HuH-7.5 (cell line): ENCODE measurements at regions not wholly inside any gene's neighbourhood (a gene's known extent, or its start where the extent isn't known, plus 50 kb on each side); places are given as distances from the start of the nearest gene placed in this dataset.

ENCODE experiments used
- DNase-seq: peaks from one replicate; pipeline ENCODE4 v3.0.0; 2011; ENCODE audit warnings: low spot score

GRCh38 chr13:22128441-22129408 is 457.9 kb downstream of the FGF9 start:
- no peak for DNase-seq

- DNase-seq: no peak
Observed at GRCh38 chr13:22130254-22130653, 459.4 kb downstream of the FGF9 start.

- DNase-seq: no peak
Observed at GRCh38 chr13:22134261-22134660, 463.4 kb downstream of the FGF9 start.

- no peak for DNase-seq
Observed at GRCh38 chr13:22135446-22135845, 464.6 kb downstream of the FGF9 start.

GRCh38 chr13:22137361-22138050 is 466.6 kb downstream of the FGF9 start:
- no peak for DNase-seq

- no peak for DNase-seq
Observed at GRCh38 chr13:22138947-22139346, 468.1 kb downstream of the FGF9 start.

- DNase-seq: no peak
Observed at GRCh38 chr13:22141716-22142115, 470.8 kb downstream of the FGF9 start.

- DNase-seq: no peak
Observed at GRCh38 chr13:22143671-22144070, 472.8 kb downstream of the FGF9 start.

GRCh38 chr13:22144806-22145205 is 473.9 kb downstream of the FGF9 start:
- no peak for DNase-seq

- no peak for DNase-seq
Observed at GRCh38 chr13:22148187-22148586, 477.3 kb downstream of the FGF9 start.

GRCh38 chr13:22152751-22153150 is 481.9 kb downstream of the FGF9 start:
- DNase-seq: no peak

- DNase-seq: no peak
Observed at GRCh38 chr13:22154041-22154440, 483.2 kb downstream of the FGF9 start.

- DNase-seq: no peak
Observed at GRCh38 chr13:22161871-22162270, 491.0 kb downstream of the FGF9 start.

- DNase-seq: no peak
Observed at GRCh38 chr13:22162889-22163288, 492.0 kb downstream of the FGF9 start.

- no peak for DNase-seq
Observed at GRCh38 chr13:22168437-22169190, 497.7 kb downstream of the FGF9 start.

GRCh38 chr13:22169473-22169872 is 498.6 kb downstream of the FGF9 start:
- no peak for DNase-seq

- DNase-seq: no peak
Observed at GRCh38 chr13:22173610-22174009, 502.7 kb downstream of the FGF9 start.

- DNase-seq: no peak
Observed at GRCh38 chr13:22175241-22175640, 504.4 kb downstream of the FGF9 start.

- no peak for DNase-seq
Observed at GRCh38 chr13:22175815-22176214, 504.9 kb downstream of the FGF9 start.

GRCh38 chr13:22176968-22177520 is 506.2 kb downstream of the FGF9 start:
- DNase-seq: no peak

GRCh38 chr13:22178878-22179277 is 508.0 kb downstream of the FGF9 start:
- DNase-seq: no peak

GRCh38 chr13:22187329-22187728 is 516.5 kb downstream of the FGF9 start:
- no peak for DNase-seq
